Keratinocyte (primary cell): ENCODE measurements at regions not wholly inside any gene's neighbourhood (a gene's known extent, or its start where the extent isn't known, plus 50 kb on each side); places are given as distances from the start of the nearest gene placed in this dataset.
A peak's percentile ranks its signal among the peaks of the same experiment; 100 is the strongest.

Experiments
- DNase-seq: peaks from one replicate; pipeline ENCODE4 v3.0.0-alpha.2; 2011; ENCODE audit warnings: low read depth, missing footprints, low spot score
- FAIRE-seq: peaks from 2 replicates; lab custom pipeline; 2011; peaks lifted over from hg19 to GRCh38; lab: Jason Lieb, UNC
- H2AFZ ChIP-seq: 2 replicates; pipeline ENCODE4 v1.6.0; 2012; ENCODE audit warnings: low read length, control low read depth, inconsistent platforms; ENCODE audit not compliant: control insufficient read depth
- H3K27ac ChIP-seq: 2 replicates; pipeline ENCODE4 v1.5.1; 2011; ENCODE audit warnings: low read length; ENCODE audit not compliant: control insufficient read depth, insufficient read depth
- H3K27me3 ChIP-seq: 3 replicates; pipeline ENCODE4 v1.6.0; 2011; ENCODE audit warnings: low read length; ENCODE audit not compliant: control insufficient read depth, insufficient read depth; ENCODE audit errors: extremely low read depth
- H3K36me3 ChIP-seq, 2 experiments: 2 replicates in 1 of 2; 3 replicates in 1 of 2; pipeline ENCODE4 v1.5.1; 2011; ENCODE audit warnings: low read length in 2 of 2, mild to moderate bottlenecking in 1 of 2; ENCODE audit not compliant: control insufficient read depth in 2 of 2, insufficient read depth in 2 of 2; ENCODE audit errors: extremely low read depth in 1 of 2
- H3K4me1 ChIP-seq: 3 replicates; pipeline ENCODE4 v1.5.1; 2011; ENCODE audit warnings: low read length; ENCODE audit not compliant: control insufficient read depth, insufficient read depth; ENCODE audit errors: extremely low read depth
- H3K4me2 ChIP-seq: 3 replicates; pipeline ENCODE4 v1.6.0; 2011; ENCODE audit warnings: low read depth, low read length; ENCODE audit not compliant: control insufficient read depth, insufficient read depth; ENCODE audit errors: extremely low read depth
- H3K4me3 ChIP-seq, 3 experiments: fragments of 200-600 bp in 1 of 3; sonication (generic) in 1 of 3; 2 replicates in 2 of 3; 3 replicates in 1 of 3; pipeline ENCODE4 v1.5.1; 2011 to 2016; ENCODE audit warnings: low read length in 3 of 3, mild to moderate bottlenecking in 3 of 3, control low read depth in 2 of 3, inconsistent platforms in 1 of 3, low read depth in 1 of 3, mixed read lengths in 1 of 3, mixed run types in 1 of 3, moderate library complexity in 1 of 3; ENCODE audit not compliant: control insufficient read depth in 2 of 3, insufficient read depth in 2 of 3; ENCODE audit errors: extremely low read depth in 1 of 3
- H3K79me2 ChIP-seq: 2 replicates; pipeline ENCODE4 v1.6.0; 2012; ENCODE audit warnings: low read length; ENCODE audit not compliant: control insufficient read depth, insufficient read depth
- H3K9ac ChIP-seq: 3 replicates; pipeline ENCODE4 v1.6.0; 2011; ENCODE audit warnings: low read length; ENCODE audit not compliant: control insufficient read depth, insufficient read depth; ENCODE audit errors: extremely low read depth
- H3K9me1 ChIP-seq: 3 replicates; pipeline ENCODE4 v1.6.0; 2011; ENCODE audit warnings: low read length; ENCODE audit not compliant: control insufficient read depth, insufficient read depth; ENCODE audit errors: extremely low read depth
- H3K9me3 ChIP-seq: 2 replicates; pipeline ENCODE4 v1.5.1; 2012; ENCODE audit warnings: low read depth, low read length; ENCODE audit not compliant: control insufficient read depth
- H4K20me1 ChIP-seq: 3 replicates; pipeline ENCODE4 v1.6.0; 2011; ENCODE audit warnings: low read length; ENCODE audit not compliant: control insufficient read depth, insufficient read depth; ENCODE audit errors: extremely low read depth
- CTCF ChIP-seq, 3 experiments: IDR thresholded peaks in 1 of 3; conservative IDR thresholded peaks in 1 of 3; optimal IDR thresholded peaks in 1 of 3; 2 replicates in 2 of 3; 3 replicates in 1 of 3; pipeline versions ENCODE3 to v1.5.1; 2011; ENCODE audit warnings: low read length in 3 of 3, mild to moderate bottlenecking in 3 of 3, moderate library complexity in 2 of 3, control low read depth in 1 of 3, inconsistent platforms in 1 of 3; ENCODE audit not compliant: insufficient read depth in 2 of 3; ENCODE audit errors: extremely low read depth in 1 of 3
- EZH2 ChIP-seq: IDR thresholded peaks from one replicate; pipeline ENCODE4 v1.6.1; 2012; ENCODE audit warnings: inconsistent platforms, mild to moderate bottlenecking, low read length, moderate library complexity
- dilution Hi-C: fragments of 300-500 bp; cut with MboI; formaldehyde crosslinking; loops from one replicate; pipeline ENCODE4 v1.7.0; 2020; ENCODE audit warnings: low sequenced_read_pairs; ENCODE audit not compliant: extremely low pct_ligation_motif_present

- no peak overlapping the region for H3K27ac ChIP-seq
- peaks cover 26% of the 10 kb centered on the region for H3K4me1 ChIP-seq
- no peaks in the 10 kb centered on the region for H3K79me2 ChIP-seq
- H3K36me3 ChIP-seq = no peaks in the 10 kb centered on the region
- dilution Hi-C loops = no loop called here
- TF ChIP-seq CTCF (optimal IDR thresholded peaks at IDR 0.05 in 1 of 3, IDR thresholded peaks at IDR 0.05 in 1 of 3, conservative IDR thresholded peaks at IDR 0.05 in 1 of 3; ENCODE audit: extremely low read depth in 1 of 3, insufficient read depth in 2 of 3, low read length in 3 of 3) = no peak
- TF ChIP-seq EZH2 = no peak
- H2AFZ ChIP-seq = no peak overlapping the region
- FAIRE-seq (no peak), DNase-seq (no peak)
- H3K9me1 ChIP-seq = no peaks in the 10 kb centered on the region
- no peaks in the 10 kb centered on the region for H3K9me3 ChIP-seq
- H3K27me3 ChIP-seq = no peaks in the 10 kb centered on the region
- no peak overlapping the region for H3K4me3 ChIP-seq
- no peaks in the 10 kb centered on the region for H4K20me1 ChIP-seq
- H3K9ac ChIP-seq = no peak overlapping the region
- H3K4me2 ChIP-seq = no peak overlapping the region
Measured at GRCh38 chr2:236678307-236678975, 108.8 kb downstream of the ACKR3 start.

DNA sequence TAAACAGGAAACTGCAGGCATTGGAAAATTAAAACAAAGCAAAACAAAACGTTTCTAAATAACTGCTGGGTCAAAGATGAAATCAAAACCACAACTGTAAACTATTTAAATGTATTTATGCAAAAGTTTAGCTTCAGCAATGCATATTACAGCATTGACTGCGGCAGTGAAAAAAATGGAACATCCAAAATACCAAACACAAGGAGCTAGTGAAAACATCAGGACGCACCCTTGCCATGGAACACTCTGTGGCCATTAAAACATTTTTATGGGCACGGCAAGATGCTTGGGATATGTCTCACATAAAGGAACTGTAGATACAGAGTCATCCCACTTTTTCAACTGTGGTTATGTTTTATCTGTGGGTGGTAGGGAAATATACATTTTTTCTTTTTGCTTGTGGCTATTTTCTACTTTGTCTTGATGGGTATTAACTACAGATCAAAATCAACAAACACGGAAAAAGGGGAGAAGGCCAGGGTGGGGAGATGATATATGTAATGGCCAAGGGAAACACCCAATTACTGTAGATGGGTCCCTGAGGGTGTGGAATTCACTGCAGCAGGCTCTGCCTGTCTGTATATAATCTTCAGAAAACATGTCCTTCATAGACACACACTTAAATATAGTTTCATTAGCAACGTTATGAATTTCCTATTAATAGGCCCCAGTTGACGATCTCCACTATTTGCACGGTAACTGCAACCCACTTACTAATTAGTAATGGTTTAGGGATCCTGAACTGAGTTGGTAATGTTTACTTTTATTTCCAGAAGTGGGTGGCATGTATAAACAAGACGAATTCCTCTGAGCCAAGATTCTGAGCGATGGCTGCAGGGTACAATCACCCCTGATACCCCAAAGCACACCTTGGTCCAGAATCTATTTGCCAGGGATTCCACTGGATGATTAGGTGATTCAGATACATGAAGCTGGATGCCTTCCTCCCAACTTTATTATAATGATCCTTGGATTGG is 110.5 kb downstream of the ACKR3 start:
- FAIRE-seq = peak; percentile 57
- Histone ChIP-seq H3K4me2 (peak overlapping the region; percentile 44), H3K4me3 (peak overlapping the region in 1 of 3 experiments; percentile 15), H2AFZ (peak overlapping the region; percentile 2), H3K79me2 (no peaks in the 10 kb centered on the region), H3K9me3 (no peaks in the 10 kb centered on the region), H3K4me1 (peaks cover 18% of the 10 kb centered on the region), H3K9ac (peak overlapping the region; percentile 50), H3K27me3 (no peaks in the 10 kb centered on the region), H3K27ac (peak overlapping the region; percentile 58), H3K36me3 (no peaks in the 10 kb centered on the region), H3K9me1 (no peaks in the 10 kb centered on the region), H4K20me1 (no peaks in the 10 kb centered on the region)
- dilution Hi-C loops = no loop called here
- TF ChIP-seq CTCF (optimal IDR thresholded peaks at IDR 0.05 in 1 of 3, IDR thresholded peaks at IDR 0.05 in 1 of 3, conservative IDR thresholded peaks at IDR 0.05 in 1 of 3; ENCODE audit: extremely low read depth in 1 of 3, insufficient read depth in 2 of 3, low read length in 3 of 3) = no peak
- no peak for TF ChIP-seq EZH2
- no peak for DNase-seq
